Epithelial cell of proximal tubule (primary cell): ENCODE measurements at regions not wholly inside any gene's neighbourhood (a gene's known extent, or its start where the extent isn't known, plus 50 kb on each side); places are given as distances from the start of the nearest gene placed in this dataset.

ENCODE experiments used
- DNase-seq: peaks from one replicate; pipeline ENCODE4 v3.0.0-alpha.2; 2011; ENCODE audit warnings: low read depth
- H3K4me3 ChIP-seq: 2 replicates; pipeline ENCODE4 v1.5.1; 2011; ENCODE audit warnings: low read depth, mild to moderate bottlenecking, low read length
- TF ChIP-seq, protein P1 (sequence below): conservative IDR thresholded peaks from 2 replicates; pipeline ENCODE4 v1.5.1; 2012; ENCODE audit warnings: low read depth, mild to moderate bottlenecking, low read length

GRCh38 chr6:168834042-168834587, 393.1 kb downstream of the SMOC2 start:
- TF ChIP-seq, protein P1, sequence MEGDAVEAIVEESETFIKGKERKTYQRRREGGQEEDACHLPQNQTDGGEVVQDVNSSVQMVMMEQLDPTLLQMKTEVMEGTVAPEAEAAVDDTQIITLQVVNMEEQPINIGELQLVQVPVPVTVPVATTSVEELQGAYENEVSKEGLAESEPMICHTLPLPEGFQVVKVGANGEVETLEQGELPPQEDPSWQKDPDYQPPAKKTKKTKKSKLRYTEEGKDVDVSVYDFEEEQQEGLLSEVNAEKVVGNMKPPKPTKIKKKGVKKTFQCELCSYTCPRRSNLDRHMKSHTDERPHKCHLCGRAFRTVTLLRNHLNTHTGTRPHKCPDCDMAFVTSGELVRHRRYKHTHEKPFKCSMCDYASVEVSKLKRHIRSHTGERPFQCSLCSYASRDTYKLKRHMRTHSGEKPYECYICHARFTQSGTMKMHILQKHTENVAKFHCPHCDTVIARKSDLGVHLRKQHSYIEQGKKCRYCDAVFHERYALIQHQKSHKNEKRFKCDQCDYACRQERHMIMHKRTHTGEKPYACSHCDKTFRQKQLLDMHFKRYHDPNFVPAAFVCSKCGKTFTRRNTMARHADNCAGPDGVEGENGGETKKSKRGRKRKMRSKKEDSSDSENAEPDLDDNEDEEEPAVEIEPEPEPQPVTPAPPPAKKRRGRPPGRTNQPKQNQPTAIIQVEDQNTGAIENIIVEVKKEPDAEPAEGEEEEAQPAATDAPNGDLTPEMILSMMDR: no peak
- H3K4me3 ChIP-seq: no peak overlapping the region
- DNase-seq: no peak

DNA sequence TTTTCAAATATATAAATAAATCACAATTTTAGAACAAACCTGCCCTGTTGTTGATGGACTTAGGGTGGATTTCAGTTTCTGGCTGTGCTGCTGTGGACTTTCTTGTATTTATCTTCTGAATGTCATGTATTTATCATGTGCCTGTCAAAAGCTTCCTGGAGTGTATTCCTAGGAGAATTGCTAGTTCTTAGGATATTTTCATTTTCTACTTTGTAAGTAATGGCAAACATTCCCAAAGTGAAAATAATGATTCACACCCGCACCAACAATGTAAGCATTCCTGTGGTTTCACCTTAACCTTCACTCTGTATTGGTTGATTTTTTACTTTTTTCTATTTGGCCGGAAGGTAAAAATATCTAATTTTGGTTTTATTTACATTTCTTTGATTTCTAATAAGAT, 387.8 kb downstream of the SMOC2 start:
- TF ChIP-seq, protein P1: no peak
- H3K4me3 ChIP-seq: no peak overlapping the region
- no peak for DNase-seq

- DNase-seq: no peak
- TF ChIP-seq, protein P1: no peak
Observed at GRCh38 chr6:168828035-168828434, 387.1 kb downstream of the SMOC2 start.

GRCh38 chr6:168827586-168827871, 386.5 kb downstream of the SMOC2 start:
- DNase-seq: no peak
- H3K4me3 ChIP-seq: no peak overlapping the region
- TF ChIP-seq, protein P1: no peak

More at GRCh38 chr6:168828035-168828434, 387.1 kb downstream of the SMOC2 start:
- no peak overlapping the region for H3K4me3 ChIP-seq

GRCh38 chr6:168826726-168827585, 386.0 kb downstream of the SMOC2 start:
- TF ChIP-seq, protein P1: no peak
- no peak for DNase-seq
- no peak overlapping the region for H3K4me3 ChIP-seq

GRCh38 chr6:168826078-168826390, 385.1 kb downstream of the SMOC2 start:
- TF ChIP-seq, protein P1: no peak
- H3K4me3 ChIP-seq: no peak overlapping the region
- DNase-seq: no peak
